ENCODE measurements at regions not wholly inside any gene's neighbourhood (a gene's known extent, or its start where the extent isn't known, plus 50 kb on each side); places are given as distances from the start of the nearest gene placed in this dataset.
"Not testable (repeated sequence)": the region's sequence is repeated elsewhere in the genome, so short reads cannot be mapped to it uniquely, and the experiment has no call there.

DNA sequence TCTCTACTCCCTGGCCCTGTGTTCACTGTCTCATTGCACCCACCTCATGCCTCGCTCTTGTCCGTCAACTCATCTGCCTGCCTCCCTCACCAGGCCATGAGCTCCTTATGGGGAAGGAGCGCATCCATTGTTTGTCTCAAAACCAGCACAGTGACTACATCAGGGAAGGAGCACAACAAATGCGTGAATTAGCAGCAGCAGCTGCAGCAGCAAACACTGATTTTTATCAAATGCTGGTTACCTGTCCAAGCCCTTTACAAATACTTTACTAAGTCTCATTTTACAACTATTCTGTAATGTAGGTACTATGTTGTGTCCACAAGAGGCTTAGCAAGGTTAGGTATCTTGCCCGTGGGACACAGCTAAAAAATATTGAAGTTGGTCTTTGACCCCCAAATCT, 85.9 kb upstream of the PLET1 start:
- ATAC-seq: no peak
- Mint-ChIP-seq H3K4me1 (peaks cover 6% of the 10 kb centered on the region), H3K27me3 (ENCODE audit: low read depth) (peaks cover under 1% of the 10 kb centered on the region), H3K4me3 (no peak overlapping the region), H3K9me3 (peaks cover 4% of the 10 kb centered on the region), H3K36me3 (no peaks in the 10 kb centered on the region), H3K27ac (no peak overlapping the region)
- DNase-seq (ENCODE audit: low spot score): no peak
- CTCF ChIA-PET: interaction anchor here (0.6 to 2.2 kb wide), 13 partner anchors 9 to 943 kb away, joined by 3 to 19 read pairs (median 9); no protein-coding TSS in a partner anchor
- TF ChIP-seq, protein P1, sequence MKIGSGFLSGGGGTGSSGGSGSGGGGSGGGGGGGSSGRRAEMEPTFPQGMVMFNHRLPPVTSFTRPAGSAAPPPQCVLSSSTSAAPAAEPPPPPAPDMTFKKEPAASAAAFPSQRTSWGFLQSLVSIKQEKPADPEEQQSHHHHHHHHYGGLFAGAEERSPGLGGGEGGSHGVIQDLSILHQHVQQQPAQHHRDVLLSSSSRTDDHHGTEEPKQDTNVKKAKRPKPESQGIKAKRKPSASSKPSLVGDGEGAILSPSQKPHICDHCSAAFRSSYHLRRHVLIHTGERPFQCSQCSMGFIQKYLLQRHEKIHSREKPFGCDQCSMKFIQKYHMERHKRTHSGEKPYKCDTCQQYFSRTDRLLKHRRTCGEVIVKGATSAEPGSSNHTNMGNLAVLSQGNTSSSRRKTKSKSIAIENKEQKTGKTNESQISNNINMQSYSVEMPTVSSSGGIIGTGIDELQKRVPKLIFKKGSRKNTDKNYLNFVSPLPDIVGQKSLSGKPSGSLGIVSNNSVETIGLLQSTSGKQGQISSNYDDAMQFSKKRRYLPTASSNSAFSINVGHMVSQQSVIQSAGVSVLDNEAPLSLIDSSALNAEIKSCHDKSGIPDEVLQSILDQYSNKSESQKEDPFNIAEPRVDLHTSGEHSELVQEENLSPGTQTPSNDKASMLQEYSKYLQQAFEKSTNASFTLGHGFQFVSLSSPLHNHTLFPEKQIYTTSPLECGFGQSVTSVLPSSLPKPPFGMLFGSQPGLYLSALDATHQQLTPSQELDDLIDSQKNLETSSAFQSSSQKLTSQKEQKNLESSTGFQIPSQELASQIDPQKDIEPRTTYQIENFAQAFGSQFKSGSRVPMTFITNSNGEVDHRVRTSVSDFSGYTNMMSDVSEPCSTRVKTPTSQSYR (CRISPR knock-in tag; IDR thresholded peaks at IDR 0.05): no peak
- POLR2A ChIA-PET: interaction anchor here (1.6 kb wide), 1 partner anchor 12 kb away, joined by 3 read pairs; no protein-coding TSS in a partner anchor

DNA sequence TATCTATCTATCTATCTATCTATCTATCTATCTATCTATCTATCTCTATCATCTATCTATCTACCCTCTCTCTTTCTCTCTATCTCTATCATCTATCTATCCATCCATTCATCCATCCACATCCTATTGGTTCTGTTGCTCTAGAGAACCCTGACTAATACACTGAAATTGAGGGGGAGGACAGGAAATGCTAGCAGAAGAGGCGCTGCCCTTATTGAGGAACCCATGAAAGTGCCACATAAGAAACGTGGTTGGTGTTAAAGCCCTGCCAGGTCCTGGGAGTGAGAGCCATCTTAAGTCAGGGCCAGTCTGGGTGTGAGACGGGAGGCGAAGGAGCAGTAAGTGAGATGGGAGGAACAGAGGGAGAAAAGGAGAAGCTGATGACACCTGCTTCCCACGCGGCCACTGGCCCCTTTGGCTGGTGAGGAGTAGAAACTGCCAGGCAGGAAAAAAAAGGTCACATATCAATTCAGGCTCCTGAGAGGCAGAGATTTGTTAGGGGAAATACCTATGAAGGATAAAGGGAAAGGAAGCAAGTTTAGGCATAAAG, 87.9 kb upstream of the PLET1 start:
- H3K4me3 Mint-ChIP-seq: no peak overlapping the region
- H3K9me3 Mint-ChIP-seq: peaks cover 6% of the 10 kb centered on the region
- ATAC-seq: no peak
- no peak overlapping the region for H3K27ac Mint-ChIP-seq
- H3K36me3 Mint-ChIP-seq: no peaks in the 10 kb centered on the region
- peaks cover 6% of the 10 kb centered on the region for H3K4me1 Mint-ChIP-seq
- TF ChIP-seq ETV6 (CRISPR knock-in tag; IDR thresholded peaks at IDR 0.05): no peak
- TF ChIP-seq NR1H2 (CRISPR knock-in tag; IDR thresholded peaks at IDR 0.05): no peak
- TF ChIP-seq ZNF416 (CRISPR knock-in tag; IDR thresholded peaks at IDR 0.05): no peak
- no peak for DNase-seq (ENCODE audit: low spot score)
- peaks cover 2% of the 10 kb centered on the region; the same call in 1 of the 2 replicates for H3K27me3 Mint-ChIP-seq (ENCODE audit: low read depth)
- CTCF ChIA-PET: interaction anchor here (0.9 kb wide), 1 partner anchor 207 kb away, joined by 5 read pairs; no protein-coding TSS in a partner anchor
- POLR2A ChIA-PET: no interaction called here

DNA sequence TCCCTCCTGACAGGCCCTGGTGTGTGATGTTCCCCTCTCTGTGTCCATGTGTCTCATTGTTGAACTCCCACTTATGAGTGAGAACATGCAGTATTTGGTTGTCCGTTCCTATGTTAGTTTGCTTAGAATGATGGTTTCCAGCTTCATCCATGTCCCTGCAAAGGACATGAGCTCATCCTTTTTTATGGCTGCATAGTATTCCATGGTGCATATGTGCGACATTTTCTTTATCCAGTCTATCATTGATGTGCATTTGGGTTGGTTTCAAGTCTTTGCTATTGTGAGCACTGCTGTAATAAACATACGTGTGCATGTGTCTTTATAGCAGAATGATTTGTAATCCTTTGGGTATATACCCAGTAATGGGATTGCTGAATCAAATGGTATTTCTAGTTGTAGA, 90.8 kb upstream of the PLET1 start:
- H3K36me3 Mint-ChIP-seq; H3K27me3 Mint-ChIP-seq (ENCODE audit: low read depth); ATAC-seq; H3K4me3 Mint-ChIP-seq; POLR2A ChIA-PET; H3K27ac Mint-ChIP-seq; CTCF ChIA-PET; H3K9me3 Mint-ChIP-seq; H3K4me1 Mint-ChIP-seq; DNase-seq (ENCODE audit: low spot score): not testable (repeated sequence)

- Mint-ChIP-seq H3K27me3 (ENCODE audit: low read depth) (peaks cover 2% of the 10 kb centered on the region; the same call in 1 of the 2 replicates), H3K9me3 (peaks cover 9% of the 10 kb centered on the region), H3K27ac (no peak overlapping the region), H3K4me1 (peaks cover 3% of the 10 kb centered on the region; the same call in 1 of the 2 replicates), H3K36me3 (no peaks in the 10 kb centered on the region), H3K4me3 (no peak overlapping the region)
- ChIA-PET POLR2A (no interaction called here), CTCF (interaction anchor here (0.6 to 1.3 kb wide), 2 partner anchors 73 to 175 kb away, joined by 3 to 4 read pairs; no protein-coding TSS in a partner anchor)
- TF ChIP-seq ZNF121 (CRISPR knock-in tag; IDR thresholded peaks at IDR 0.05): no peak
- no peak for TF ChIP-seq ZNF416 (CRISPR knock-in tag; IDR thresholded peaks at IDR 0.05)
- no peak for TF ChIP-seq MLX (CRISPR knock-in tag; IDR thresholded peaks at IDR 0.05)
- no peak for TF ChIP-seq ZMAT4 (CRISPR knock-in tag; IDR thresholded peaks at IDR 0.05)
- TF ChIP-seq TCF7 (CRISPR knock-in tag; IDR thresholded peaks at IDR 0.05; ENCODE audit: low read depth): no peak
- TF ChIP-seq, protein P2, sequence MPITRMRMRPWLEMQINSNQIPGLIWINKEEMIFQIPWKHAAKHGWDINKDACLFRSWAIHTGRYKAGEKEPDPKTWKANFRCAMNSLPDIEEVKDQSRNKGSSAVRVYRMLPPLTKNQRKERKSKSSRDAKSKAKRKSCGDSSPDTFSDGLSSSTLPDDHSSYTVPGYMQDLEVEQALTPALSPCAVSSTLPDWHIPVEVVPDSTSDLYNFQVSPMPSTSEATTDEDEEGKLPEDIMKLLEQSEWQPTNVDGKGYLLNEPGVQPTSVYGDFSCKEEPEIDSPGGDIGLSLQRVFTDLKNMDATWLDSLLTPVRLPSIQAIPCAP (CRISPR knock-in tag; IDR thresholded peaks at IDR 0.05): no peak
- TF ChIP-seq ATF3 (CRISPR knock-in tag; conservative IDR thresholded peaks at IDR 0.05): no peak
- TF ChIP-seq MAX (CRISPR knock-in tag; IDR thresholded peaks at IDR 0.05): no peak
- DNase-seq (ENCODE audit: low spot score) (no peak), ATAC-seq (no peak)
Observed at GRCh38 chr11:112352907-112353306, 92.2 kb upstream of the PLET1 start.

All from WTC11 (cell line).